Keratinocyte (primary cell): ENCODE measurements at regions not wholly inside any gene's neighbourhood (a gene's known extent, or its start where the extent isn't known, plus 50 kb on each side); places are given as distances from the start of the nearest gene placed in this dataset.
A peak's percentile ranks its signal among the peaks of the same experiment; 100 is the strongest.

Experiments used
- DNase-seq: peaks from one replicate; pipeline ENCODE4 v3.0.0-alpha.2; 2011; ENCODE audit warnings: low read depth, missing footprints, low spot score
- FAIRE-seq: peaks from 2 replicates; lab custom pipeline; 2011; peaks lifted over from hg19 to GRCh38; lab: Jason Lieb, UNC
- H2AFZ ChIP-seq: 2 replicates; pipeline ENCODE4 v1.6.0; 2012; ENCODE audit warnings: low read length, control low read depth, inconsistent platforms; ENCODE audit not compliant: control insufficient read depth
- H3K27ac ChIP-seq: 2 replicates; pipeline ENCODE4 v1.5.1; 2011; ENCODE audit warnings: low read length; ENCODE audit not compliant: control insufficient read depth, insufficient read depth
- H3K27me3 ChIP-seq: 3 replicates; pipeline ENCODE4 v1.6.0; 2011; ENCODE audit warnings: low read length; ENCODE audit not compliant: control insufficient read depth, insufficient read depth; ENCODE audit errors: extremely low read depth
- H3K36me3 ChIP-seq, 2 experiments: 2 replicates in 1 of 2; 3 replicates in 1 of 2; pipeline ENCODE4 v1.5.1; 2011; ENCODE audit warnings: low read length in 2 of 2, mild to moderate bottlenecking in 1 of 2; ENCODE audit not compliant: control insufficient read depth in 2 of 2, insufficient read depth in 2 of 2; ENCODE audit errors: extremely low read depth in 1 of 2
- H3K4me1 ChIP-seq: 3 replicates; pipeline ENCODE4 v1.5.1; 2011; ENCODE audit warnings: low read length; ENCODE audit not compliant: control insufficient read depth, insufficient read depth; ENCODE audit errors: extremely low read depth
- H3K4me2 ChIP-seq: 3 replicates; pipeline ENCODE4 v1.6.0; 2011; ENCODE audit warnings: low read depth, low read length; ENCODE audit not compliant: control insufficient read depth, insufficient read depth; ENCODE audit errors: extremely low read depth
- H3K4me3 ChIP-seq, 3 experiments: fragments of 200-600 bp in 1 of 3; sonication (generic) in 1 of 3; 2 replicates in 2 of 3; 3 replicates in 1 of 3; pipeline ENCODE4 v1.5.1; 2011 to 2016; ENCODE audit warnings: low read length in 3 of 3, mild to moderate bottlenecking in 3 of 3, control low read depth in 2 of 3, inconsistent platforms in 1 of 3, low read depth in 1 of 3, mixed read lengths in 1 of 3, mixed run types in 1 of 3, moderate library complexity in 1 of 3; ENCODE audit not compliant: control insufficient read depth in 2 of 3, insufficient read depth in 2 of 3; ENCODE audit errors: extremely low read depth in 1 of 3
- H3K79me2 ChIP-seq: 2 replicates; pipeline ENCODE4 v1.6.0; 2012; ENCODE audit warnings: low read length; ENCODE audit not compliant: control insufficient read depth, insufficient read depth
- H3K9ac ChIP-seq: 3 replicates; pipeline ENCODE4 v1.6.0; 2011; ENCODE audit warnings: low read length; ENCODE audit not compliant: control insufficient read depth, insufficient read depth; ENCODE audit errors: extremely low read depth
- H3K9me1 ChIP-seq: 3 replicates; pipeline ENCODE4 v1.6.0; 2011; ENCODE audit warnings: low read length; ENCODE audit not compliant: control insufficient read depth, insufficient read depth; ENCODE audit errors: extremely low read depth
- H3K9me3 ChIP-seq: 2 replicates; pipeline ENCODE4 v1.5.1; 2012; ENCODE audit warnings: low read depth, low read length; ENCODE audit not compliant: control insufficient read depth
- H4K20me1 ChIP-seq: 3 replicates; pipeline ENCODE4 v1.6.0; 2011; ENCODE audit warnings: low read length; ENCODE audit not compliant: control insufficient read depth, insufficient read depth; ENCODE audit errors: extremely low read depth
- CTCF ChIP-seq, 3 experiments: IDR thresholded peaks in 1 of 3; conservative IDR thresholded peaks in 1 of 3; optimal IDR thresholded peaks in 1 of 3; 2 replicates in 2 of 3; 3 replicates in 1 of 3; pipeline versions ENCODE3 to v1.5.1; 2011; ENCODE audit warnings: low read length in 3 of 3, mild to moderate bottlenecking in 3 of 3, moderate library complexity in 2 of 3, control low read depth in 1 of 3, inconsistent platforms in 1 of 3; ENCODE audit not compliant: insufficient read depth in 2 of 3; ENCODE audit errors: extremely low read depth in 1 of 3
- EZH2 ChIP-seq: IDR thresholded peaks from one replicate; pipeline ENCODE4 v1.6.1; 2012; ENCODE audit warnings: inconsistent platforms, mild to moderate bottlenecking, low read length, moderate library complexity
- dilution Hi-C: fragments of 300-500 bp; cut with MboI; formaldehyde crosslinking; loops from one replicate; pipeline ENCODE4 v1.7.0; 2020; ENCODE audit warnings: low sequenced_read_pairs; ENCODE audit not compliant: extremely low pct_ligation_motif_present

GRCh38 chr2:41835401-41835800 lies 212.4 kb upstream of the PKDCC start:
- no peaks in the 10 kb centered on the region for H3K79me2 ChIP-seq
- no peaks in the 10 kb centered on the region for H3K9me3 ChIP-seq
- no peaks in the 10 kb centered on the region for H3K27me3 ChIP-seq
- H4K20me1 ChIP-seq: no peaks in the 10 kb centered on the region
- H3K36me3 ChIP-seq: no peaks in the 10 kb centered on the region
- DNase-seq (no peak), FAIRE-seq (no peak)
- H3K9ac ChIP-seq: no peak overlapping the region
- TF ChIP-seq EZH2 (no peak), CTCF (optimal IDR thresholded peaks at IDR 0.05 in 1 of 3, IDR thresholded peaks at IDR 0.05 in 1 of 3, conservative IDR thresholded peaks at IDR 0.05 in 1 of 3; ENCODE audit: extremely low read depth in 1 of 3, insufficient read depth in 2 of 3, low read length in 3 of 3) (no peak)
- H3K4me1 ChIP-seq: no peaks in the 10 kb centered on the region
- H3K4me2 ChIP-seq: no peak overlapping the region
- no peak overlapping the region for H3K4me3 ChIP-seq
- H3K9me1 ChIP-seq: no peaks in the 10 kb centered on the region
- dilution Hi-C loops: no loop called here
- no peak overlapping the region for H2AFZ ChIP-seq
- no peak overlapping the region for H3K27ac ChIP-seq

DNA sequence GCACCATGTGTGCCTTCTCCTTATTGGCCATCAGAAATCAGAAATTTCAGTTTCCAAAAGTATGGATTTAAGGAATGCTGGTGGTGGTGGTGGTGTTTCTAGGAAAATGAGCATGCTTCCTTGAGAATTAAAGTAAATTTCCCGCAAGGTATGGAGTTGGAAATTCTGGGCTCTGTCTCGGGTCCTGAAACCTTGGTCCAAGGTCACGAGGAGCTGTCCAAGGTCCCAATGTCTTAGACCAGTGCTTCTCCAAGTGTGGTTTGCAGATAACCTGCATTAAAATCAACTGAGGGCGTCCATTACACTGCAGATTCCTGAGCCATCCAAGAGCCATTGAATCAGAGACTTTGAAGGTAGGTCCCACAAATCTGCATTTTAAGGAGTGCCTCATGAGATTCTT lies 210.9 kb upstream of the PKDCC start:
- TF ChIP-seq CTCF (optimal IDR thresholded peaks at IDR 0.05 in 1 of 3, IDR thresholded peaks at IDR 0.05 in 1 of 3, conservative IDR thresholded peaks at IDR 0.05 in 1 of 3; ENCODE audit: extremely low read depth in 1 of 3, insufficient read depth in 2 of 3, low read length in 3 of 3) (no peak), EZH2 (no peak)
- Histone ChIP-seq H3K9me1 (no peaks in the 10 kb centered on the region), H3K36me3 (no peaks in the 10 kb centered on the region), H3K4me2 (no peak overlapping the region), H3K27ac (no peak overlapping the region), H3K27me3 (no peaks in the 10 kb centered on the region), H2AFZ (no peak overlapping the region), H3K9ac (no peak overlapping the region), H3K79me2 (no peaks in the 10 kb centered on the region), H3K4me3 (no peak overlapping the region), H3K4me1 (peaks cover 6% of the 10 kb centered on the region), H4K20me1 (no peaks in the 10 kb centered on the region), H3K9me3 (no peaks in the 10 kb centered on the region)
- dilution Hi-C loops: no loop called here
- DNase-seq (no peak), FAIRE-seq (peak; percentile 34)
